ENCODE measurements at regions not wholly inside any gene's neighbourhood (a gene's known extent, or its start where the extent isn't known, plus 50 kb on each side); places are given as distances from the start of the nearest gene placed in this dataset.
"Not testable (repeated sequence)": the region's sequence is repeated elsewhere in the genome, so short reads cannot be mapped to it uniquely, and the experiment has no call there.

DNA sequence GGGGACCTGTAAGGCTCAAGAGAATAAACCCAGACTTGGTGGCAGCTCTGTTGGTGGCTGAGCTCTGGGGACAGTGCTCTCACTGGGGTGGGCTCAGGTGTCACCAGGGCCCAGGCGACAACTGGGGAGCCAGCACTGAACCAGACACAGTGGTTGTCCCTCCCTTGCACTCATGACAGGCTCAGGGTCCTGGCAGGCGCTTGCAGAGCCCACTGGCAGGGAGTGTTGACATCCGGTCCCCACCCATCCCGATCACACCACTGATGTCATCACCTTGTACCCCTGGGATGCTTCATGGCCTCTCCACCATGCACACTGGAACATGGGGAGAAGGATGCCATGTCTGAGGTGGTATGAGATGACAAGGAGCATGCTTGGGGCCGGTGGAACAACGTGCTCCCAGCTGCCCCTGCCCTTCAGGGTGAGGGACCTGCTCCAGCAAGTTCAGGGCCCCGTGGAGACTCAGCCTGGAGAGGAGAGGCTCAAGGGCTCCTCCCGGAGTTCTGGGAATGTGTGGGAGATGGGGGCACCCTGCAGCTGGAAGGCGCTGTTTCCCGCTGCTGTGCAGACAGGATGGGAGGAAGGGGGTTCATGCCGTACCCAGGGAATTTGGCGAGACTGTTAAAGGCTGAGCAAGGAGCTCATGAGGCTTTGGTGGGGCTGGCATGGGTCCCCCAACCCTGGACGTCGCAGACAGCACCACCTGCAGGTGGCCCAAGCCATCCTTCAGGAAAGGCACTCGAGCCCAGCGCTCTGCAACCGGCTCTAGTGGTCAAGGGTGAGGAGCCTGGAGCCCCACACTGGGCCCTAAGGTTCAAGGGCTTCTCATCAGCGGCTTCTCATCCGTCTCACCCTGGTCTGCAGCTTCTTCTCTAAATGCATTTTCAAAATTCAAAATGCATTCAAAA lies 141.1 kb upstream of the ZNF469 start:
- not testable (repeated sequence) for H3K4me2 ChIP-seq (ENCODE audit: insufficient read depth, low read length)

DNA sequence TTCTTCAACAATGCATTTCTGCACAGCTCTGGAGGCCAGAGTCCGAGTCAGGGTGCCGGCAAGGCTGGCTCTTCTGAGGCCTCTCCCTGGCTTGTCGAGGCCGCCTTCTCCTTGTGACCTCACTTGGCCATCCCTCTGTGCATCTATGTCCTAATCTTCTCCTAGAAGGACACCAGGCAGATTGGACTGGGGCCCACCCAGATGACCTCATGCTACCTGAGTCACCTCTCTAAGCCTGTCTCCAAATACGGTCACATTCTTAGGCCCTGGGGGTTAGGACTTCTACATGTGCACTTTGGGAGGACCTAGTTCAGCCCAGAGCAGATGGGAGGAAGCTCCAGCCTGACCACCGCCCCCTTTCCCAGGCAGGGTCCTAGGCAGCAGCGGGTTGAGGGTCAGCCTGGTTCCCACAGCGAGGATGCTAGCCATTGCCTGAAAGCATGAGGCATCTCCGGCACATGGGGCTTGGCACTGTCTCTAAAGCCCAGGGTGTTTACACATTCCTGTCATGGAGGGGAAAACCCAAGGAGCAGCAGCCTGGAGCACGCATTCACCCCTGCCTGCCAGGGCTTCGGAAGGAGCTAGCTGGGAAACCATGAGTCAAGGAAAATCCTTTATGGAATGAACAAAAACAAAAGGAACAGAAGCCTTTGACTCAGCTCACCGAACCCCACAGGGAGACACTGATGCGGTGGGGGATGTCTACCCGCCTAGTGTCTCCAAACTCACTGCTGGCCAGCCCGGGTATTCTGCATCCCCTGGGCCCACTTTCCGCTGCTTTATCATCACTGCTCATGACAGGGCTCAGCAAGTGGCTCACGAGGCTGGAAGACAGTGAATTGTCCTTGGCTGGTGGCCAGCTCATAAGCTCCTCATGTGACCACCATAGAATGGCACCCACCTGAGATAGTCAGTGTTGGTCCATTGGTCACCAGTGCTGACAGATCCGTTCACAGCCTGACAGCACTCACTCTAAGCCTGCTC lies 140.2 kb upstream of the ZNF469 start:
- H3K4me1 ChIP-seq (ENCODE audit: insufficient read depth, low read length); H3K4me2 ChIP-seq (ENCODE audit: insufficient read depth, low read length); H3K27ac ChIP-seq (ENCODE audit: low read length): not testable (repeated sequence)

More for the DNA sequence above, 141.1 kb upstream of the ZNF469 start:
- ATAC-seq (ENCODE audit: insufficient read depth, low read depth); H2AFZ ChIP-seq (ENCODE audit: low read depth, low read length); H3K27me3 ChIP-seq (ENCODE audit: insufficient read depth, low read length, poor library complexity); H3K36me3 ChIP-seq (ENCODE audit: insufficient read depth, low read length); H3K4me1 ChIP-seq (ENCODE audit: insufficient read depth, low read length); H3K27ac ChIP-seq (ENCODE audit: low read length); H3K9ac ChIP-seq (ENCODE audit: low read depth, low read length); H4K20me1 ChIP-seq (ENCODE audit: insufficient read depth, low read length); H3K4me3 ChIP-seq (ENCODE audit: low read depth in 1 of 2, low read length in 2 of 2); DNase-seq; H3K9me3 ChIP-seq (ENCODE audit: insufficient read depth, low read length, severe bottlenecking); H3K79me2 ChIP-seq (ENCODE audit: insufficient read depth, low read length): not testable (repeated sequence)
- TF ChIP-seq, protein P1, sequence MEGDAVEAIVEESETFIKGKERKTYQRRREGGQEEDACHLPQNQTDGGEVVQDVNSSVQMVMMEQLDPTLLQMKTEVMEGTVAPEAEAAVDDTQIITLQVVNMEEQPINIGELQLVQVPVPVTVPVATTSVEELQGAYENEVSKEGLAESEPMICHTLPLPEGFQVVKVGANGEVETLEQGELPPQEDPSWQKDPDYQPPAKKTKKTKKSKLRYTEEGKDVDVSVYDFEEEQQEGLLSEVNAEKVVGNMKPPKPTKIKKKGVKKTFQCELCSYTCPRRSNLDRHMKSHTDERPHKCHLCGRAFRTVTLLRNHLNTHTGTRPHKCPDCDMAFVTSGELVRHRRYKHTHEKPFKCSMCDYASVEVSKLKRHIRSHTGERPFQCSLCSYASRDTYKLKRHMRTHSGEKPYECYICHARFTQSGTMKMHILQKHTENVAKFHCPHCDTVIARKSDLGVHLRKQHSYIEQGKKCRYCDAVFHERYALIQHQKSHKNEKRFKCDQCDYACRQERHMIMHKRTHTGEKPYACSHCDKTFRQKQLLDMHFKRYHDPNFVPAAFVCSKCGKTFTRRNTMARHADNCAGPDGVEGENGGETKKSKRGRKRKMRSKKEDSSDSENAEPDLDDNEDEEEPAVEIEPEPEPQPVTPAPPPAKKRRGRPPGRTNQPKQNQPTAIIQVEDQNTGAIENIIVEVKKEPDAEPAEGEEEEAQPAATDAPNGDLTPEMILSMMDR (IDR thresholded peaks at IDR 0.05; ENCODE audit: borderline replicate concordance, extremely low read depth, low read length, poor library complexity, severe bottlenecking): peak; percentile 7

GRCh38 chr16:88243921-88244320 lies 138.8 kb upstream of the ZNF469 start:
- not testable (repeated sequence) for H2AFZ ChIP-seq (ENCODE audit: low read depth, low read length); H3K4me1 ChIP-seq (ENCODE audit: insufficient read depth, low read length); H3K27ac ChIP-seq (ENCODE audit: low read length); H3K4me2 ChIP-seq (ENCODE audit: insufficient read depth, low read length); H4K20me1 ChIP-seq (ENCODE audit: insufficient read depth, low read length); DNase-seq; H3K9me3 ChIP-seq (ENCODE audit: insufficient read depth, low read length, severe bottlenecking); H3K9ac ChIP-seq (ENCODE audit: low read depth, low read length); ATAC-seq (ENCODE audit: insufficient read depth, low read depth); H3K27me3 ChIP-seq (ENCODE audit: insufficient read depth, low read length, poor library complexity); H3K4me3 ChIP-seq (ENCODE audit: low read depth in 1 of 2, low read length in 2 of 2); H3K36me3 ChIP-seq (ENCODE audit: insufficient read depth, low read length); H3K79me2 ChIP-seq (ENCODE audit: insufficient read depth, low read length)

More for the DNA sequence above, 140.2 kb upstream of the ZNF469 start:
- H3K9me3 ChIP-seq (ENCODE audit: insufficient read depth, low read length, severe bottlenecking); H3K4me3 ChIP-seq (ENCODE audit: low read depth in 1 of 2, low read length in 2 of 2); H3K9ac ChIP-seq (ENCODE audit: low read depth, low read length); ATAC-seq (ENCODE audit: insufficient read depth, low read depth); H2AFZ ChIP-seq (ENCODE audit: low read depth, low read length); H3K79me2 ChIP-seq (ENCODE audit: insufficient read depth, low read length); DNase-seq; H3K27me3 ChIP-seq (ENCODE audit: insufficient read depth, low read length, poor library complexity); H4K20me1 ChIP-seq (ENCODE audit: insufficient read depth, low read length); H3K36me3 ChIP-seq (ENCODE audit: insufficient read depth, low read length): not testable (repeated sequence)

- H3K36me3 ChIP-seq (ENCODE audit: insufficient read depth, low read length); H3K4me1 ChIP-seq (ENCODE audit: insufficient read depth, low read length); H3K9me3 ChIP-seq (ENCODE audit: insufficient read depth, low read length, severe bottlenecking); H3K79me2 ChIP-seq (ENCODE audit: insufficient read depth, low read length); H3K27me3 ChIP-seq (ENCODE audit: insufficient read depth, low read length, poor library complexity); ATAC-seq (ENCODE audit: insufficient read depth, low read depth); H4K20me1 ChIP-seq (ENCODE audit: insufficient read depth, low read length); H3K4me2 ChIP-seq (ENCODE audit: insufficient read depth, low read length); H2AFZ ChIP-seq (ENCODE audit: low read depth, low read length); H3K9ac ChIP-seq (ENCODE audit: low read depth, low read length); DNase-seq; H3K4me3 ChIP-seq (ENCODE audit: low read depth in 1 of 2, low read length in 2 of 2); H3K27ac ChIP-seq (ENCODE audit: low read length): not testable (repeated sequence)
Measured at GRCh38 chr16:88245241-88246081, 137.3 kb upstream of the ZNF469 start.

DNA sequence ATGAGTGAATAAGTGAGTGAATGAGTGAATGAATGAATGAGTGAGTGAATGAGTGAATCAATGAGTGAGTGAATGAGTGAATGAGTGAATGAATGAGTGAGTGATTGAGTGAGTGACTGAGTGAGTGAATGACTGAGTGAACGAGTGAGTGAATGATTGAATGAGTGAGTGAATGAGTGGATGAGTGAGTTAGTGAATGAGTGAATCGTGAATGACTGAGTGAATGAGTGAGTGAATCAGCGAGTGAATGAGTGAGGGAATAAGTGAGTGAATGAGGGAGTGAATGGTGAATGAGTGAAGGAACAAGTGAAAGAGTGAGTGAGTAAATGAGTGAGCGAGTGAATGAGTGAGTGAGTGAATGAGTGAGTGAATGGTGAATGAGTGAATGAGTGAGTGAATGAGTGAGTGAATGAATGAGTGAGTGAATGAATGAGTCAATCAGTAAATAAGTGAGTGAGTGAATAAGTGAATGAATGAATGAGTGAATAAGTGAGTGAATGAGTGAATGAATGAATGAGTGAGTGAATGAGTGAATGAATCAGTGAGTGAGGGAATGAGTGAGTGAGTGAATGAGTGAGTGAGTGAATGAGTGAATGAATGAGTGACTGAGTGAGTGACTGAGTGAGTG lies 135.7 kb upstream of the ZNF469 start:
- H3K27me3 ChIP-seq (ENCODE audit: insufficient read depth, low read length, poor library complexity); H3K36me3 ChIP-seq (ENCODE audit: insufficient read depth, low read length); H4K20me1 ChIP-seq (ENCODE audit: insufficient read depth, low read length); H3K27ac ChIP-seq (ENCODE audit: low read length); H3K4me1 ChIP-seq (ENCODE audit: insufficient read depth, low read length); DNase-seq; H3K79me2 ChIP-seq (ENCODE audit: insufficient read depth, low read length); H3K9me3 ChIP-seq (ENCODE audit: insufficient read depth, low read length, severe bottlenecking); H3K4me3 ChIP-seq (ENCODE audit: low read depth in 1 of 2, low read length in 2 of 2); H3K4me2 ChIP-seq (ENCODE audit: insufficient read depth, low read length); ATAC-seq (ENCODE audit: insufficient read depth, low read depth); H2AFZ ChIP-seq (ENCODE audit: low read depth, low read length); H3K9ac ChIP-seq (ENCODE audit: low read depth, low read length): not testable (repeated sequence)

DNA sequence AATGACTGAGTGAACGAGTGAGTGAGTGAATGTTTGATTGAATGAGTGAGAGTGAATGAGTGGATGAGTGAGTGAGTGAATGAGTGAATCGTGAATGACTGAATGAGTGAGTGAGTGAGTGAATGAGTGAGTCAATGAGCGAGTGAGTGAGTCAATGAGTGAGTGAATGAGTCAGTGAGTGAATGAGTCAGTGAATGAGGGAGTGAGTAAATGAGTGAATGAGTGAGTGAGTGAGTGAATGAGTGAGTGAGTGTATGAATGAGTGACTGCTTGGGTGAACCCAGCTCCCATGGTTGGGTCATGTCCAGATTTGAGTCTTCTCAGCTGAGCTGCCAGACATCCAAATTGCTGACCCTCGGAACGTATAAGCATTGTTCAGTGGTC lies 135.2 kb upstream of the ZNF469 start:
- H3K9me3 ChIP-seq (ENCODE audit: insufficient read depth, low read length, severe bottlenecking); H3K79me2 ChIP-seq (ENCODE audit: insufficient read depth, low read length); H3K4me1 ChIP-seq (ENCODE audit: insufficient read depth, low read length); DNase-seq; H2AFZ ChIP-seq (ENCODE audit: low read depth, low read length); H3K27me3 ChIP-seq (ENCODE audit: insufficient read depth, low read length, poor library complexity); ATAC-seq (ENCODE audit: insufficient read depth, low read depth); H3K36me3 ChIP-seq (ENCODE audit: insufficient read depth, low read length); H3K27ac ChIP-seq (ENCODE audit: low read length); H4K20me1 ChIP-seq (ENCODE audit: insufficient read depth, low read length); H3K9ac ChIP-seq (ENCODE audit: low read depth, low read length); H3K4me3 ChIP-seq (ENCODE audit: low read depth in 1 of 2, low read length in 2 of 2); H3K4me2 ChIP-seq (ENCODE audit: insufficient read depth, low read length): not testable (repeated sequence)
